Astrocyte of the cerebellum (primary cell): ENCODE measurements at regions not wholly inside any gene's neighbourhood (a gene's known extent, or its start where the extent isn't known, plus 50 kb on each side); places are given as distances from the start of the nearest gene placed in this dataset.

Experiments
- DNase-seq: peaks from one replicate; pipeline ENCODE4 v3.0.0-alpha.2; 2011; ENCODE audit warnings: low read depth
- H3K4me3 ChIP-seq: 2 replicates; pipeline ENCODE4 v1.5.1; 2011; ENCODE audit warnings: mild to moderate bottlenecking, low read depth, low read length, moderate library complexity
- CTCF ChIP-seq: IDR thresholded peaks from 2 replicates; pipeline ENCODE4 v1.5.1; 2012; ENCODE audit warnings: low read length, low read depth, moderate library complexity, mild to moderate bottlenecking; ENCODE audit errors: missing control alignments
- in situ Hi-C: cut with HindIII; loops from 2 replicates; pipeline ENCODE4 v1.10.0; 2017; ENCODE audit warnings: low sequenced_read_pairs

- no peak overlapping the region for H3K4me3 ChIP-seq
- no peak for DNase-seq
- TF ChIP-seq CTCF: no peak
- in situ Hi-C loops: no loop called here
These were observed 942.1 kb upstream of the EPHA7 start for GRCh38 chr6:94361304-94362060.

GRCh38 chr6:94357381-94357980, 938.1 kb upstream of the EPHA7 start:
- in situ Hi-C loops: no loop called here
- H3K4me3 ChIP-seq: no peak overlapping the region
- TF ChIP-seq CTCF: no peak
- DNase-seq: no peak

GRCh38 chr6:94350833-94351232, 931.5 kb upstream of the EPHA7 start:
- in situ Hi-C loops: no loop called here
- H3K4me3 ChIP-seq: no peak overlapping the region
- no peak for DNase-seq
- TF ChIP-seq CTCF: no peak

- TF ChIP-seq CTCF: no peak
- H3K4me3 ChIP-seq: no peak overlapping the region
- in situ Hi-C loops: no loop called here
- no peak for DNase-seq
These were observed 929.9 kb upstream of the EPHA7 start for GRCh38 chr6:94349227-94349626.

GRCh38 chr6:94344866-94345265, 925.5 kb upstream of the EPHA7 start:
- no peak for DNase-seq
- H3K4me3 ChIP-seq: no peak overlapping the region
- no peak for TF ChIP-seq CTCF
- in situ Hi-C loops: no loop called here

GRCh38 chr6:94341173-94341572, 921.8 kb upstream of the EPHA7 start:
- DNase-seq: no peak
- in situ Hi-C loops: no loop called here
- TF ChIP-seq CTCF: no peak
- no peak overlapping the region for H3K4me3 ChIP-seq
